Tibial nerve (tissue), 4 donors: ENCODE measurements at regions not wholly inside any gene's neighbourhood (a gene's known extent, or its start where the extent isn't known, plus 50 kb on each side); places are given as distances from the start of the nearest gene placed in this dataset.
"Not testable (repeated sequence)": the region's sequence is repeated elsewhere in the genome, so short reads cannot be mapped to it uniquely, and the experiment has no call there.

ENCODE experiments used
- DNase-seq, 2 donors: peaks; one replicate each; pipeline ENCODE4 v3.0.0-alpha.2; 2019; ENCODE audit warnings: low spot score in 2 of 2
- H3K27ac ChIP-seq, 4 donors: fragments of 200-600 bp; sonication (generic) in 3 of 4; one replicate each; pipeline ENCODE4 v1.5.1; 2017 to 2019; ENCODE audit warnings: mild to moderate bottlenecking in 1 of 4
- H3K27me3 ChIP-seq, 2 donors: fragments of 200-600 bp; sonication (generic) in 1 of 2; one replicate each; pipeline versions ENCODE4 v1.5.1 to v1.6.0; 2017 to 2019
- H3K36me3 ChIP-seq, 3 donors: fragments of 200-600 bp; sonication (generic); one replicate each; pipeline ENCODE4 v1.5.1; 2018 to 2019
- H3K4me1 ChIP-seq, 4 donors: fragments of 200-600 bp; sonication (generic) in 3 of 4; one replicate each; pipeline ENCODE4 v1.5.1; 2017 to 2019
- H3K4me3 ChIP-seq, 4 donors: fragments of 200-600 bp; sonication (generic) in 3 of 4; one replicate each; pipeline ENCODE4 v1.5.1; 2017 to 2019; ENCODE audit warnings: mild to moderate bottlenecking in 1 of 4, moderate library complexity in 1 of 4
- H3K9me3 ChIP-seq, 4 donors: fragments of 200-600 bp; sonication (generic) in 3 of 4; one replicate each; pipeline ENCODE4 v1.5.1; 2017 to 2019
- CTCF ChIP-seq, 5 experiments: fragments of 200-600 bp in 3 of 5; fragments of 450-650 bp in 2 of 5; sonication (generic) in 3 of 5; IDR thresholded peaks; one replicate each; pipeline ENCODE4 v1.5.1; 2016 to 2019; ENCODE audit warnings: antibody characterized with exemption in 5 of 5, mild to moderate bottlenecking in 3 of 5, moderate library complexity in 2 of 5
- EP300 ChIP-seq, 2 donors: sonication (generic); formaldehyde crosslinking; IDR thresholded peaks; one replicate each; pipeline ENCODE4 v1.6.1; 2017; ENCODE audit warnings: antibody characterized with exemption in 2 of 2, mild to moderate bottlenecking in 1 of 2
- POLR2A ChIP-seq, 2 donors: fragments of 450-650 bp; IDR thresholded peaks; one replicate each; pipeline ENCODE4 v1.6.1; 2017; ENCODE audit warnings: antibody characterized with exemption in 2 of 2, mild to moderate bottlenecking in 2 of 2, moderate library complexity in 2 of 2
- WGBS, 2 donors: methylation state at CpG; one replicate each; pipeline ENCODE4 v1.1.5; 2018; 5-methylcytosine and 5-hydroxymethylcytosine counted together

- WGBS, 2 donors, result 91 to 92% methylated on average over 6 of the region's 6 CpGs
- Histone ChIP-seq H3K4me1 (no peaks in the 10 kb centered on the region), H3K36me3 (no peaks in the 10 kb centered on the region), H3K27me3 (no peaks in the 10 kb centered on the region), H3K4me3 (no peak overlapping the region), H3K9me3 (no peaks in the 10 kb centered on the region), H3K27ac (no peak overlapping the region)
- no peak for DNase-seq
- TF ChIP-seq EP300 (IDR thresholded peaks at IDR 0.05) (no peak), POLR2A (IDR thresholded peaks at IDR 0.05) (no peak), CTCF (IDR thresholded peaks at IDR 0.05) (no peak)
Observed at GRCh38 chr5:12675959-12676358, 771.7 kb upstream of the CTNND2 start.

- Histone ChIP-seq H3K4me1 (no peaks in the 10 kb centered on the region), H3K9me3 (no peaks in the 10 kb centered on the region), H3K36me3 (no peaks in the 10 kb centered on the region), H3K27me3 (no peaks in the 10 kb centered on the region), H3K27ac (no peak overlapping the region), H3K4me3 (no peak overlapping the region)
- no peak for DNase-seq
- no peak for TF ChIP-seq EP300 (IDR thresholded peaks at IDR 0.05)
- no peak for TF ChIP-seq POLR2A (IDR thresholded peaks at IDR 0.05)
- no peak for TF ChIP-seq CTCF (IDR thresholded peaks at IDR 0.05)
- WGBS, 2 donors, result 90 to 96% methylated on average over 3 of the region's 3 CpGs
Observed at GRCh38 chr5:12672141-12672540, 767.9 kb upstream of the CTNND2 start.

GRCh38 chr5:12669326-12669725 lies 765.1 kb upstream of the CTNND2 start:
- Histone ChIP-seq H3K27ac (no peak overlapping the region), H3K36me3 (no peaks in the 10 kb centered on the region), H3K9me3 (no peaks in the 10 kb centered on the region), H3K27me3 (no peaks in the 10 kb centered on the region), H3K4me3 (no peak overlapping the region), H3K4me1 (no peaks in the 10 kb centered on the region)
- no peak for TF ChIP-seq EP300 (IDR thresholded peaks at IDR 0.05)
- TF ChIP-seq POLR2A (IDR thresholded peaks at IDR 0.05), result no peak
- TF ChIP-seq CTCF (IDR thresholded peaks at IDR 0.05), result no peak
- no peak for DNase-seq
- 60 to 61% methylated on average over 2 of the region's 2 CpGs for WGBS, 2 donors

GRCh38 chr5:12668564-12668963 lies 764.3 kb upstream of the CTNND2 start:
- no peak overlapping the region for H3K4me3 ChIP-seq

GRCh38 chr5:12667818-12668217 lies 763.6 kb upstream of the CTNND2 start:
- H3K27ac ChIP-seq, H3K9me3 ChIP-seq: not testable (repeated sequence)
- WGBS, 2 donors, result 72 to 87% methylated on average over 12 of the region's 12 CpGs

More at GRCh38 chr5:12668564-12668963, 764.3 kb upstream of the CTNND2 start:
- no peaks in the 10 kb centered on the region for H3K9me3 ChIP-seq
- 70 to 84% methylated on average over 4 of the region's 4 CpGs for WGBS, 2 donors
- H3K27ac ChIP-seq, result no peak overlapping the region
- no peak for DNase-seq
- H3K27me3 ChIP-seq, result no peaks in the 10 kb centered on the region
- H3K4me1 ChIP-seq, result no peaks in the 10 kb centered on the region
- TF ChIP-seq EP300 (IDR thresholded peaks at IDR 0.05) (no peak), CTCF (IDR thresholded peaks at IDR 0.05) (no peak), POLR2A (IDR thresholded peaks at IDR 0.05) (no peak)
- no peaks in the 10 kb centered on the region for H3K36me3 ChIP-seq

GRCh38 chr5:12665772-12666171 lies 761.5 kb upstream of the CTNND2 start:
- not testable (repeated sequence) for DNase-seq, H3K27me3 ChIP-seq, H3K4me1 ChIP-seq, H3K4me3 ChIP-seq, H3K36me3 ChIP-seq, H3K27ac ChIP-seq
- 78 to 90% methylated on average over 6 to 11 of the region's 13 CpGs for WGBS, 2 donors
- H3K9me3 ChIP-seq, result peaks cover 0 to 13% (median 0%) of the 10 kb centered on the region in 4 donors

More at GRCh38 chr5:12667818-12668217, 763.6 kb upstream of the CTNND2 start:
- H3K36me3 ChIP-seq, H3K27me3 ChIP-seq, H3K4me3 ChIP-seq, H3K4me1 ChIP-seq, DNase-seq: not testable (repeated sequence)
